Muscle of leg (tissue), 3 donors: ENCODE measurements at regions not wholly inside any gene's neighbourhood (a gene's known extent, or its start where the extent isn't known, plus 50 kb on each side); places are given as distances from the start of the nearest gene placed in this dataset.

Source experiments
- DNase-seq: peaks from one replicate; pipeline ENCODE4 v3.0.0; 2013
- H3K27ac ChIP-seq: one replicate; pipeline ENCODE4 v1.5.1; 2013; ENCODE audit warnings: mild to moderate bottlenecking, low read length, control low read depth
- H3K27me3 ChIP-seq: one replicate; pipeline ENCODE4 v1.6.1; 2013; ENCODE audit warnings: low read length; ENCODE audit not compliant: control insufficient read depth, insufficient read depth
- H3K36me3 ChIP-seq: one replicate; pipeline ENCODE4 v1.6.1; 2013; ENCODE audit warnings: low read length; ENCODE audit not compliant: control insufficient read depth, insufficient read depth
- H3K4me1 ChIP-seq: one replicate; pipeline ENCODE4 v1.6.1; 2013; ENCODE audit warnings: low read length; ENCODE audit not compliant: control insufficient read depth, insufficient read depth
- H3K4me3 ChIP-seq: one replicate; pipeline ENCODE4 v1.5.1; 2013; ENCODE audit warnings: low read length, control low read depth
- H3K9me3 ChIP-seq: replicated peaks from 2 replicates; pipeline ENCODE4 v1.6.1; 2013; ENCODE audit warnings: low read depth, low read length; ENCODE audit not compliant: control insufficient read depth
- WGBS: methylation state at CpG from one replicate; pipeline ENCODE4 v1.1.5; 2013; ENCODE audit warnings: missing lambda C conversion rate; ENCODE audit not compliant: insufficient coverage; 5-methylcytosine and 5-hydroxymethylcytosine counted together

GRCh38 chr14:87214558-87214957 is 778.4 kb downstream of the GALC start:
- H3K27ac ChIP-seq = no peak overlapping the region
- H3K4me3 ChIP-seq = no peak overlapping the region
- H3K9me3 ChIP-seq = no peaks in the 10 kb centered on the region
- 83% methylated on average over 1 of the region's 1 CpG for WGBS
- H3K27me3 ChIP-seq = no peaks in the 10 kb centered on the region
- DNase-seq = no peak
- no peaks in the 10 kb centered on the region for H3K4me1 ChIP-seq
- no peaks in the 10 kb centered on the region for H3K36me3 ChIP-seq

DNA sequence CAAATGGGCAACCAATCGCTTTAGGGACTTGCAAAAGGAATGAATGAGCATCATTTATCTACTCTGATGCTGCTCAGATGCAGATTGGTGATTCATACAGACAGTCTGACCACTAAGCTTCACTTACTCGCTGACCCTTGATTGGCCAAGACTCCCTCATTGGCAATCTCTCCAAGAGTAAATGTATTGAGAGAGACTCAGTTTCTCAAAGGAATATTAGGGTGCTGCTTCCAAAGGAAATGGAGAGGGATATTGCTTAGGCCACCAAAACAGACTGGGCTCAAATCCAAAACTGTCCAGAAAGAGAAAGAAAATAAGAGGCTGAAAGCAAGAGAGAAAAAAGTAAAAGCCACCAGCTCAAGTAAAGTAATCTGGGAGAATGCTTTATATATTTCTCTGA is 785.2 kb downstream of the GALC start:
- H3K9me3 ChIP-seq = no peaks in the 10 kb centered on the region
- H3K27ac ChIP-seq = no peak overlapping the region
- peak; percentile 67 for DNase-seq
- 57% methylated on average over 1 of the region's 2 CpGs for WGBS
- no peaks in the 10 kb centered on the region for H3K27me3 ChIP-seq
- no peaks in the 10 kb centered on the region for H3K36me3 ChIP-seq
- H3K4me1 ChIP-seq = no peaks in the 10 kb centered on the region
- no peak overlapping the region for H3K4me3 ChIP-seq

- WGBS = no CpG with 5 or more reads among the region's 3 CpGs
- no peak for DNase-seq
- no peak overlapping the region for H3K27ac ChIP-seq
These were observed 787.2 kb downstream of the GALC start for GRCh38 chr14:87205811-87206210.

DNA sequence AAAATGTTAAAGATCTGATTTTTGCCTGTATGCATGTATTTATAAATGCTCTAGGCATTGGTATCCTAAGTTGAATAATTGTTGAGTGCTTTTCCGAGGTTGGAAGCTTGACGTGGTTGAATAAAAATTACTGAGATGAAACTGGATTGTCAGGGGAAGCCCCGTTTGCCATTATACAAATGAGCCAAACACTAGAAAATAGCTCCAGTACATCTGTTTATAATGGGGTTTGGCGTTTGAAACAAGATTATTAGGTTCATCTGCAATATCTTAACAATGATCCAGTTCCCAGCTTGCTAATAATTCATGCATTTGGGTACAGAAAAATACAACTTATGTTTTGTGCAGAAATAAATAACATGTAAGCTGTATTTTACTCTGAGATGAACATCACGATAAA is 789.6 kb downstream of the GALC start:
- Histone ChIP-seq H3K36me3 (no peaks in the 10 kb centered on the region), H3K9me3 (no peaks in the 10 kb centered on the region), H3K27ac (no peak overlapping the region), H3K4me1 (no peaks in the 10 kb centered on the region), H3K27me3 (no peaks in the 10 kb centered on the region), H3K4me3 (no peak overlapping the region)
- DNase-seq = peak; percentile 71
- WGBS = no CpG with 5 or more reads among the region's 5 CpGs

More at GRCh38 chr14:87205811-87206210, 787.2 kb downstream of the GALC start:
- no peaks in the 10 kb centered on the region for H3K36me3 ChIP-seq
- H3K27me3 ChIP-seq = no peaks in the 10 kb centered on the region
- H3K9me3 ChIP-seq = no peaks in the 10 kb centered on the region
- no peak overlapping the region for H3K4me3 ChIP-seq
- H3K4me1 ChIP-seq = no peaks in the 10 kb centered on the region

DNA sequence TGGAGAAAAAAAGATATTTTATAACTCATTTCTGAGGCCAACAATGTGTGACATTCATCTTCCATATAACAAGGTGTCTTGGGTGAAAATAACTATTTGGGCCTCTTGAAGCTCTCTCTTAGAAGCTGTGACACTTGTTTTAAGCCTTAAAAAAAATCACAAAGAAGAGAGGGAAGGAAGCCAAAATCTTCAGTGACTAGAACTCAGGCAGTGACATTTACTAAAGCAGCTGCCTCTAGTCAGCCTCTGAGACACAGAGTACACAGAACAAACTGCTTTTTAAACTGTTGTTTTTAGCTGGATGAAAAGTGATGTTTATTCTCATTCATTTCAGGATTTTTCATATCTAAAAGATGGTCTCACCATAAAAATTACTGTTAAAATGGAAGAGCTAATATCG is 793.6 kb downstream of the GALC start:
- WGBS = no CpG with 5 or more reads among the region's 1 CpG
- no peaks in the 10 kb centered on the region for H3K36me3 ChIP-seq
- H3K27ac ChIP-seq = no peak overlapping the region
- H3K4me3 ChIP-seq = no peak overlapping the region
- no peaks in the 10 kb centered on the region for H3K27me3 ChIP-seq
- H3K9me3 ChIP-seq = no peaks in the 10 kb centered on the region
- DNase-seq = peak; percentile 48
- H3K4me1 ChIP-seq = no peaks in the 10 kb centered on the region

DNA sequence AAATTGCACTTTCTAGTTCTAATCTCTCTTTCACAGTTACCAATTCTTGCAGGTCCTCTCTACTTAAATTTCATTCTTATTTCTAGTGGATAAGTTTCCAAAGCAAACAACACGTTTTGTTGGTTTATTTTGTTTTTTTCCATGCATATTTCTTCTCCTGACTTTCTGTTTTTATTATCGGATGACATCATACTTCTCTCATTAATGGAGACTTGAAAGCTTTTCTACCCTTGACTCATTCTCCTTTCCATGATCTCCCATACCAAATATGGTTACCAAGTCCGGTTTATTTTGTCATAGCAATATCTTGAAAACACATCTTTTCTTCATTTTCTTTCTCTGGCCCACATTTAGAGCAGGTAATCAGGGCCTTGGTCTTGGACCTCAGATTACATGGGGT is 796.5 kb downstream of the GALC start:
- Histone ChIP-seq H3K36me3 (no peaks in the 10 kb centered on the region), H3K27me3 (no peaks in the 10 kb centered on the region), H3K27ac (no peak overlapping the region), H3K9me3 (no peaks in the 10 kb centered on the region), H3K4me3 (no peak overlapping the region), H3K4me1 (no peaks in the 10 kb centered on the region)
- WGBS = 95% methylated on average over 2 of the region's 3 CpGs
- no peak for DNase-seq

GRCh38 chr14:87187786-87188185 is 805.2 kb downstream of the GALC start:
- H3K4me3 ChIP-seq = no peak overlapping the region
- no CpG with 5 or more reads among the region's 4 CpGs for WGBS
- H3K36me3 ChIP-seq = no peaks in the 10 kb centered on the region
- DNase-seq = peak; percentile 38
- no peak overlapping the region for H3K27ac ChIP-seq
- H3K27me3 ChIP-seq = no peaks in the 10 kb centered on the region
- no peaks in the 10 kb centered on the region for H3K4me1 ChIP-seq
- H3K9me3 ChIP-seq = no peaks in the 10 kb centered on the region

GRCh38 chr14:87186737-87187136 is 806.2 kb downstream of the GALC start:
- Histone ChIP-seq H3K9me3 (no peaks in the 10 kb centered on the region), H3K4me3 (no peak overlapping the region), H3K27me3 (no peaks in the 10 kb centered on the region), H3K36me3 (no peaks in the 10 kb centered on the region), H3K4me1 (no peaks in the 10 kb centered on the region), H3K27ac (no peak overlapping the region)
- WGBS = 50% methylated on average over 4 of the region's 5 CpGs
- peak; percentile 40 for DNase-seq

- DNase-seq = peak; percentile 54
- no peak overlapping the region for H3K4me3 ChIP-seq
- 0% methylated on average over 1 of the region's 10 CpGs for WGBS
- no peaks in the 10 kb centered on the region for H3K4me1 ChIP-seq
- H3K36me3 ChIP-seq = no peaks in the 10 kb centered on the region
- no peaks in the 10 kb centered on the region for H3K9me3 ChIP-seq
- no peak overlapping the region for H3K27ac ChIP-seq
- H3K27me3 ChIP-seq = no peaks in the 10 kb centered on the region
These were observed 806.9 kb downstream of the GALC start for GRCh38 chr14:87185961-87186560.

DNA sequence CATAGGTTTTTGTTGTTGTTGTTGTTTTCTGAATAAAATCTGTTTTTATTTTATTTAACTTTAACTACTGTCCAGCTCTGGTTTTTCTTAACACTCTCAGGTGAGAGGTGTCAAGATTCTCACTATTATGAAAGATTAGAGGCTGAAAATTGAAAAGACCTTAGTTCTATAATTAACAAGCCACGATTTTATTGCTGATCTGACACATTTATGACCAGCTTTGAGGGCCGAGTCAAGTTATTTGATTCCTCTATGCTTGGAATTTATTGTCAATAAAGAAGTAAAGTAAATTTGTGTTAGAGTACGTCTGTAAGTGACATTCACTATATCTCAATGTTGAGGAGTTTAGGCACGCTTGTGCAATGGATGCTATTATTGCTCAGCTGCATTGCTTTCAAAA is 808.8 kb downstream of the GALC start:
- H3K4me1 ChIP-seq = no peaks in the 10 kb centered on the region
- no peaks in the 10 kb centered on the region for H3K9me3 ChIP-seq
- H3K27ac ChIP-seq = no peak overlapping the region
- no peaks in the 10 kb centered on the region for H3K36me3 ChIP-seq
- H3K27me3 ChIP-seq = no peaks in the 10 kb centered on the region
- no peak overlapping the region for H3K4me3 ChIP-seq
- WGBS = no CpG with 5 or more reads among the region's 4 CpGs
- no peak for DNase-seq

DNA sequence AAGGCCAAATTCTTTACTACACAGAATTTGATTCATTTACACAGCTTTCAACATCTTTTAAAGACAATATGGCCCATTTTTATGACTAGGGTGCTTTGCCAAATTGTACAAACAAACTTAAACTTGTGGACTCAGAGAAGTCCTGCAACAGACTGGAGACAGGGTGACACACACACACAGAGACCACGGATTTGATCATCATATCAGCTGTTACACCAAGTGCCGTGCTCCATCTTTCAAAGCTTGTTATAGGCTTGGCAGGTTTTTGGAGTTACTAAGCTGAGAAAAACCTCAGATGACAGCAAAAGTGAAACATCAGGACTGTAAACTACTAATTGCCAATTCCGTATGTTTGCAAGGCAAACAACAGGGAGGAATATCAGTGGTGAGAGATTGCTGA is 811.7 kb downstream of the GALC start:
- H3K27ac ChIP-seq = no peak overlapping the region
- no peaks in the 10 kb centered on the region for H3K27me3 ChIP-seq
- no peaks in the 10 kb centered on the region for H3K4me1 ChIP-seq
- no CpG with 5 or more reads among the region's 3 CpGs for WGBS
- no peak for DNase-seq
- no peaks in the 10 kb centered on the region for H3K36me3 ChIP-seq
- no peaks in the 10 kb centered on the region for H3K9me3 ChIP-seq
- H3K4me3 ChIP-seq = no peak overlapping the region
